Activated T-helper 1 cell treated with anti-CD3 and anti-CD28 coated beads, Interleukin-2, amount 50 U/mL, for 16 hours (primary cell): ENCODE measurements at regions not wholly inside any gene's neighbourhood (a gene's known extent, or its start where the extent isn't known, plus 50 kb on each side); places are given as distances from the start of the nearest gene placed in this dataset.
"Not testable (repeated sequence)": the region's sequence is repeated elsewhere in the genome, so short reads cannot be mapped to it uniquely, and the experiment has no call there.

Experiments
- DNase-seq, 2 donors: peaks; one replicate each; pipeline ENCODE4 v3.0.0-alpha.2; 2020; ENCODE audit warnings: low read depth in 1 of 2, low spot score in 1 of 2

DNA sequence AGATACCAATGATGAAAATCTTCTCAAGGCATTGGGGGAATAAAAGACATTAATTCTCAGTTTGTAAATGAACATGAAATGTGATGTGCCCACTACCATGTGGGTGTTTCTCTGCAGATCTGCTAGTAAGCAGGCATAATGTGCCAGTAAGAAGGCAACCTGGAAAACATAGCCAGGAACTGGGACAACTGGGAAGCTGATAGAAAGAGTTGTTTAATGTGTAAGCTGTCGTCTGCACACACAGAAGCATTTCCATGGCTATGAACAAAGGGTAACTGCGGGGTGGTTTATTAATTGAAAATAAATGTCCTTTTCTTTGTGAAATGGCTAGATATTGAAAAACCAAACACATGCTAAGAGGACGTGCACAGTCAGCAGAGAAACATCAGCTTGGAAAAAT is 52.0 kb downstream of the ZC3H11B start:
- no peak for DNase-seq

DNA sequence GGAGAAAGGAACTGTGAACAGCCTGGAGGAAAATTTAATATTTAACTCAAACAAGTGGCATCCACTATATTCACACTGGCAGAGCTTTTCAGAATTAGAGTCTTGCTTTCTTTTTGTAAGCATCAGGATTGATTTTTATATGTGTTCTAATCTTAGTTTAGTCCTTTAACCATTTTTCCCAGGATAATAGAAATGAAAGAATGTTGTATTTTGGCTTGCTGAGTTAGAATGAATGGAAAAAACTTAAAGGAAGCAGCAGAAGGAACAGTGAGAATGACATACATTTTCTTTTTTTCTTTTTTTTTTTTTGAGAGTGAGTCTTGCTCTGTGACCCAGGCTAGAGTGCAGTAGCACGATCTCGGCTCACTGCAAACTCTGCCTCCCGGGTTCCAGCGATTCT is 53.0 kb downstream of the ZC3H11B start:
- no peak for DNase-seq

DNA sequence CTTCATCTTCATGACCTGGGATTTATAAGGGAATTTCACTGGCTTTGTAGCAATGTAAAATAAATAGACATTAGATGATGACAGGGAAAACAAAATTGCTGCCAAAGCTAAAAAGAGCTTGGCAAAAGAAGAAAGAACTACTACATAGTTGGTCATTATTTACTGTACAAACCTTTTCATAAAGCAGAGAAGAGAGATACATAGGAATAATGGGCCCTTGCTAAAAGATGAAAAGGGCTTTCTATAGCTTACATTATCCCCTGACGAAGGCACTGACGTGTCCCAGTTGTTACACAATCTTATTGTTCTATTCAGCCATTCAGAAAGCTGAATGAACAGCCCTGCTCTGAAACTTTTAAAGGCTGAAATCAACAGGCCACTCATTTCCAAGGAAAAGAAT is 57.1 kb downstream of the ZC3H11B start:
- no peak for DNase-seq

DNA sequence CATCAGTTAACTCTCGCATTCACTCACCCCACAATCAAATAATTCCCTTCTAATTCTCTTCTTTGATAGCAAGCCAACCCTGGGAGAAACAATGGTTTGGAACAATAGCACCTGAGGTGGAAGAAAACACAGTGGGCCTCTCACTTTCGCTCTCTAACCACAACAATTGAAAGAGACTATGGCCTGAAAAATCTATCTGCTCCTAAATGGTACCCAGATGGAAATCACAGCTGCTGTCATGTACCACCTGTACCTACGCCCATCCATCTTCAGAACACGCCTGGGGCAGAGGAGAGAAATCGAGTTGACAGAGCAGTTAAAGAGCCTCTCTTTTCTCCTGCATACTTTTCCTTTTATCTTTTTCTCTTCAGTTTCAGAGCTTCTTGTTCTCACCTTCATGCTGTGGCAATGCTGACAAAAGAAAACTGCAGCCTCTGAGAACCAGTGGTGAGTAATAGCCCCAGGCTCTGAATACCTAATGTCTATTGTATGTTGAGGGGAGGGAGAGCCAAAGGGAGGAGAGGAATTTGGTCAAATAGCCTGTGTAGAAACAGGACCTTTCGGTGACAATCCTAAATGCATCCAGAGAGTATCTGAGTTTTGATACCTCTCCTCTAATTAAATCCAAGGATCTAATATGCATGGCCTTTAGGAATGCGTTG is 57.7 kb downstream of the ZC3H11B start:
- no peak for DNase-seq

DNA sequence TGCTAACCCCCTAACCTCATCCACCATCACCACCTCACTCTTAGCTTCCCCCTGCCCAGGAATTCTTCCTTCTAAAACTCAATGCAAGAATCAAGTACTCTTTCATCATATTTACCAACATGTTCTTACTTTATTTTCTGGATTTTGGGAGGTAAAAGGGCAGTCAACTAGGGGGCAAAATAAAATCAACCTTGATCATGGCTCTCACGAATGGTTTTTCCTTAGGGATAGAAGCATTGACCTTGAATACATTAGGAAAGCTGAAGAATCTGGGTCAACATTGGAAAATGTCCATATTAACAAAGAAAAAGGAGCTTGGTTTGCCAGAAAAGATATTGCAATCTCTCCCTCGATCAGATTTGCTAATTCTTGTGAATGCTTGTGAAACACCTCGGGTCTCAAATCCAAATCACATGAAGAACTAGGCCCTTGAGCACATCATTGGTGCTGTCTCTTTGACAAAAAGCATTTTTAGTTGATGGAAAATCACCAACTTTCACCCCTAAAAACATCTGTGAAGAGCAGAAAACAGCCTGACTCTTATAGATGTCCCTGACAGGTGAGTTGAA is 58.9 kb downstream of the ZC3H11B start:
- DNase-seq, result no peak

DNA sequence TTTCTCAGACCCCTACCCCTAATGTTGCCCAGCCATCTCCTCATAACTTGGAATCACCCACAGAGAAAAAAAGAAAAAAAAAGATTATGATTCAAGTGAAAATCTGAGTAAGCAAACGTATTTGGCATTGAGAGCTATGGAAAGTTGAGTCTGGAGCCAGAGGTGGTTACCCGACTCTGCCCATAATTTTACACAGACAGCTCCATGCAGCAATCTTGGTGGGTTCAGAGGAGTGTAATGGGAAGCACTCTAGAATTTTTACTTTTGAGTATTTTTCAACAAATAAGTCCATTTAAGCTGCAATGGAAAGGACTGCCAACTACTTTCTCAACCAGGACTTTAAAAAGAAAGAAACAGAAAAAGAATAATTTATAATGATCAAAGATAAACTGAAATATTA is 62.7 kb downstream of the ZC3H11B start:
- no peak for DNase-seq

DNA sequence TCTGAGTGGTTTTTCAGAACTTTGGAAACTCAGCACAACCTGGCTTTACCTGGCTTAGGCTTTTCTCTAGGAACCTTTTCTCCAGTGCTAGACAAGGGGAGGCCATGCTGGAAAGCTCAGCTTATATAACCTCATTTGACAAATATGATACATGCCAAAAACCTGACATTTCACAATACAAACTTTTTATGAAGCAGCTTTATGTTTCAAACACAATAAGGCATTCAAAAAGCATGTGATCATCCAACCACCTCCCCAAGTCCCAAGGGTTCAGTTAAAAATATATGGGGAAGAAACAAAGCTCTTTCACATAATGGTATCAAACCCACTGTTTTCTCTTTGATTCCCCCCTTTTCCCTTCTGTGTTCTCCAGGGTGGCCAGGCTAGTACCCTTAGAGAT is 63.7 kb downstream of the ZC3H11B start:
- DNase-seq, result no peak

DNA sequence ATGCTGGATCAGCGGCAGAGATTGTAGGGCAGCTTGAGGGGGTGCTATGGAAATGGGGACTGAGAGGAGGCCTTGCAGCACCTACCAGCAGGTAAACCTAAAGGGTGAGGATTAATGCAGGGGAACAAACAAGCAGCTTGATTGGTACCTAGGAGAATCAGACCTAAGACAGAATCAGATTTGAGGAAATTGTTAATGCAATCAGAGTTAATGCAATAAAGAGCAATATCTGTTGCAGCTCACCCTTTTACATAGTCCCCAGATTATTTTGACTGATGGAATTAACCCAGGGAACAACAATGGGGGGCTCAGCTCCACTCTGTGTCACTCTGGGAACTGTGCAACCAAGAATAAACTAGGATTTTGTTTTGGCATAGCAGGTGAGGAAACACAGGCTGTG is 64.5 kb downstream of the ZC3H11B start:
- no peak for DNase-seq

DNA sequence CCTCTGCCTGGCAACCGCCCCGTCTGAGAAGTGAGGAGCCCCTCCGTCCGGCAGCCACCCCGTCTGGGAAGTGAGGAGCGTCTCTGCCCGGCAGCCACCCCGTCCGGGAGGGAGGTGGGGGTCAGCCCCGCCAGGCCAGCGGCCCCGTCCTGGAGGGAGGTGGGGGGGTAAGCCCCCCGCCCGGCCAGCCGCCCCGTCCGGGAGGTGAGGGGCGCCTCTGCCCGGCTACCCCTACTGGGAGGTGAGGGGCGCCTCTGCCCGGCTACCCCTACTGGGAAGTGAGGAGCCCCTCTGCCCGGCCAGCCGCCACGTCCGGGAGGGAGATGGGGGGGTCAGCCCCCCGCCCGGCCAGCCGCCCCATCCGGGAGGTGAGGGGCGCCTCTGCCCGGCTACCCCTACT is 67.1 kb downstream of the ZC3H11B start:
- not testable (repeated sequence) for DNase-seq

DNA sequence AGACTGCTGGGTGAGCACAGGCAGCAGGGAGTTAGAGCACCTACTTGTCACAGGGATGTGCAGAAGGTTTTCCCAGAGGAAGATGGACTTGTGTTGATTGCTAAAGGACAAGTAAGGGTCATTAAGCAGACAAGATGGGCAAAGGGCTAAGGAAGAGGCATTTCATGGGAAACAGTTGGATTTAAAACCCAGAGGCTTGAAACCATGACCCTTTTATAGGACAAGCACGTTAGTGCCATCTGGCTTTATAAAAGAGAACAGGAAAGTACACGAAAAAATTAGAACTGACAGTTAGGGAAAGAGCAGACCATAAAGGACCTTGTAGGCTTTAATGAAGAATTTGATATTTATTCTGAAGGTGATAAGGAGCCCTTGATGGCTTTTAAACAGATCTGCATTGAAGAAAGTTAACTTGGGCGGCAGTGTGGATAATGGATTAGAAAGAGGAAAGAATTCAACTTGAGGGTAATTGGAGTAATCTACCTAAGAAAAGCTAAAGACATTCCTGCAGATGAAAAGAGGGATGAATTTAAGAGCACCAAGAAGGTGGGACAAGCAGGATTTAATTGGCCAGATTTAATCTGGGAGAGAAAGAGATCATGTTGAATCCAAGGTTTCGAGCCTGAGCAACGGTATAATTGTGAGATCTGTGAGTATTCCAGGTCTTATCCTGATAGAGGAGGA is 68.6 kb downstream of the ZC3H11B start:
- DNase-seq, result no peak

DNA sequence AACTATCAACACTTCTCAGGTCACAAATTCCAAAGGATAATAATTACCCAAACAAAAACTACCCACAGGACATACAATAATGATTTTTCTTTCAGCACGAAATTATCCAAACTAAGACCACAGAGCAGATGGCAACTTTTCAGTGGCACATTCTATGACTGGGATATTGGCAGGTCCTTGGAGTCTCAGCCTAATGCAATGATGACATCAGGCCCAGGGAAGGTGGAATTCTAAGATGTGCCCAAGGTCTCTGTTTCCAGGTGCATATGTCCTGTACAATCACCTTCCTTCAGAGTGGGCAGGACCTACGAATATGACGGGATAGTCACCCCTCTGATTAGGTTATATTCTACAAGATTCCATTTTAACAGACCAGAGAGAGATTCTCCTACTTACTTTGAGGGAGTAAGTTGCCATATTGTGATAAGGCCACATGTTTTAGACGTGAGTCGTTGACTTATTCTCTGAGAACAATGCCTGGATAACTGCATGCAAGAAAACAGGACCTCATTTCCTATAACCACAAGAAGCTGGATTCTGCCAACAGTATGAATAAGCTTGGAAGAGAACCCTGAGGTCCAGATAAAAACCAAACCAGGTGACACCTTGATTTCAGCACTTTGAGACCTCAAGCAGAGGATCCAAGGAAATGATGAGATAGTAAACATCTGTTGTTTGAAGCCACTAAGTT is 69.9 kb downstream of the ZC3H11B start:
- no peak for DNase-seq

DNA sequence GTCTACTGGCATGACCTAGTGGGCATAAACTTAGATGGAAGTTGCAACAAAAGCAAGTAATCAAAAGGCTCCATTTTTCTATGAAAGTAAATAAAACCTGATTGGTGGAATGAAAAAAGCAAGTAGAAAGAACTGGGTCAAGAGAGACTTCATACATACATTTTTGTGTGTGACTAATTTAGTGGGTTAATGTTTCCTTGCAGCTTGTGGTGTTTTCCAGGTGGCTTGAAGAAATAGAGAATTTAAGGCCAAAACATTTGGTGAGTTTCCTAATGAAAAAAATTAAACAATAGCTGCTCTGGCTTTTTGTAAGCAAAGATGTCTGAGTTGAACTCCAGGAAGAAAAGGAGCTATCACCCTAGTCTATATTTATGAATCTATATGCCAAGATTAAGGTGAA is 71.0 kb downstream of the ZC3H11B start:
- DNase-seq, result no peak

DNA sequence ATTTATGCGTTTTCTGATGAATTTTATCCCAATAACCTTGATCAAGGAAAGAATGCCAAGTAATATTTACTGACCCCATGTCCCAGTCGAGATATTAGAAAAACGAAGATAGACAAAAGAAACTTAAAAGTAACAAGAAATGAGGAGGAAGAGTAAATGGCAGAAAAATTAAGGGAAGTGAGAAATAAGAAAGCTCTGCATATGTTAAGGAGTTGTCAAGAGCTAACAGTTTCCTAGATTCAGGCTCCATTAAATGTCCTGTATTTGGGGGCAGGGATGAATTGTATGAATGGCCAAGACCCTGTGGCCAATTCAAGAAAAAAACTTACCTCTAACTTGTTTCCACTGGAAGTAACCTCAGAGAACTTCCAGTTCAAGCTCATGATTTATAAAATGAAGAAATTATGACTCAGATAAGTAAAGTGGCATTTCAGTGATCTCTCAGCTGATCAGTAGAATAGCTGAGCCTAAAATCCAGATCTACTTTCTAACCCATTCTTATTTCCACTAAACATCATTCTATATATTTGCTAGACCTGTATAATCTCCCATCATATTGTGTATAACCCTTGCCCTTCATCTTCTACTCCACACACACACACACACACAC is 73.2 kb downstream of the ZC3H11B start:
- DNase-seq, result no peak

DNA sequence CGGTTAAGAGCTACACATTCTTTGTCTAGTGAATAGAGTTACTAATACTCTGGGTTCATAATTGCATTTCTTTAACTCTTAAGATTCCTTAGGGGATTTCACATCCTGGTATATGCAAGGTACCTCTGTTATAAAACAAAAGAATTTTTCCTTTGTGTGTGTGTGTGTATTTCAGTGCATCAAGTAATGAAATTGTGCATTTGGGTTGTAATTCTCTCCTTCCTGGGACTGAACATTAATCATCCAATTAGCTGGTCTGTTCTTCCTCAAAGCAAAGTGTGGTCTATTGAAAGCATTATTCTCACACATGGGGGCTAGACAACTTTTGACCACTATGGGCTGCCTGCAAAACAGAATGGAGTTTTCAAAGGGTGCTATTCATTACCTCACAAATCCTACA is 74.0 kb downstream of the ZC3H11B start:
- no peak for DNase-seq

DNA sequence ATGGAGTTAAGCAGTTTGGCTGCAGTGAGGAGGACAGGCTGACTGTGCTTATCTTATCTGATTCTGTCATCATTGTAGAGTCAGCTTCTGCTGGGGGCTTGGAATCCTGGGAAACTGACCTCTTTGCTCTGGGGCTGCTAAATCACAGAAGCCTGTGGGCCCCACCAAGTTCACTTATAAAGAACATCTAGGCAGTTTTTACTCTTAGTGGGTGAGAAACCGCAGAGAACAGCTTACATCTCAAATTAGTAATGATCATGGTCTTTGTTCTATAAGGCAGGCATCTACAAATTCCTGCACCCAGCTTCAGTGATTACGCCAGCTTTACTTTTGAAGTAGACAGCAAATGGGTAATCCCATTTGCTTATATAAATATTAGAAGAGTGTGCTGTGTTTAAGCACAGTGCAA is 75.7 kb downstream of the ZC3H11B start:
- DNase-seq, result no peak

DNA sequence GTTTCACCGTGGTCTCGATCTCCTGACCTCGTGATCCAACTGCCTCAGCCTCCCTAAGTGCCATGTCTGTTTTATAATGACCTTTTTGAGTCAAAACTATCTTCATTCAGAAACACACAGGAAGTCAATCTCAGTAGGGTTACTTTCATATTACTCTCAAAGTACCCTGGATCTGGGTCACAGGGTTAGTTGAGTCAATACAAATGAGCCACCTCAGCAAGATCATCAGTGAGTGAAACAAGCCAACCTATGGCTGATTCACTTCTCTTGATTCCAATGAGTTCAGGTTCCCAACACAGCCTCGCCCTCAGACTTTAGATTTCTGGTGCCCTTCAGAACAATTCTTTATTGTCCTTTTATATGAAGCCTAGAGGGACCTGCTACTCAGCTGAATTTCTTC is 76.9 kb downstream of the ZC3H11B start:
- DNase-seq, result no peak

DNA sequence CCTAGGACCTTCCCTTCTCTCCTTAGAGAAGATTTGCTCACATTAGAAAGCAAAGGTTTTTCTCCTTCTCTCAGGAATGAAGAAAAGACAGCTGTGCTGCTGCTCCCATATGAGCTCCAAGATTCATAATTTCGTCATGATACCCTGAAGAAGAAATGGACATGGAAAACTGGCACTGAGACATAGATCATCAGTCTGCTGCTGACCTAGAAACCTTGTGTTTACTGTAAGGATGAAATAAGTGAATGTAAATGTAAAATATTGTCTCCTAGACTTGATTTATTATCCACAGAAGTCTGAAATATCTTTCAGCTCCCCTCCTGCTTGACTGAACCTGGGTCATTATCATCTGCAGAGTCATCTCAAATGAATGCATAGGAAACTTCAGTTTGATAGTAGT is 77.9 kb downstream of the ZC3H11B start:
- no peak for DNase-seq

DNA sequence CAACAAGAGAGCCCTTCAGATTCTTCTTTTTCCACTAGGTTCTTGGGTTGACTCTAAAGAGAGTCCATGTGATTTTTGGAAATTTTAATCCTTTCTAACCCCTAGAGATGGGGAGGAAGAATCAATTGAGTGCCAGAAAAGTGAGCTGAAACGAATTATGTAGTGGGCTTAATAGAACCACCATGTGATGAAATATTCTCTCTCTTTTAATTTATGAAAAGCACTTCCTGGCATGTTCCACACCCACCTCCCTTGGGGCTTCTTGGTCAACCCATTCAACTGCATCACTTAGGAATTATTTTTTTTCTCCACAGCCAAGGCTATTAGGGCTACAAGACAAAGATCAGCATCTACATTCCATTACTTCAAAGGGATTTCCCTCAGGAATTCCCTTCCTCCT is 79.6 kb downstream of the ZC3H11B start:
- no peak for DNase-seq

DNA sequence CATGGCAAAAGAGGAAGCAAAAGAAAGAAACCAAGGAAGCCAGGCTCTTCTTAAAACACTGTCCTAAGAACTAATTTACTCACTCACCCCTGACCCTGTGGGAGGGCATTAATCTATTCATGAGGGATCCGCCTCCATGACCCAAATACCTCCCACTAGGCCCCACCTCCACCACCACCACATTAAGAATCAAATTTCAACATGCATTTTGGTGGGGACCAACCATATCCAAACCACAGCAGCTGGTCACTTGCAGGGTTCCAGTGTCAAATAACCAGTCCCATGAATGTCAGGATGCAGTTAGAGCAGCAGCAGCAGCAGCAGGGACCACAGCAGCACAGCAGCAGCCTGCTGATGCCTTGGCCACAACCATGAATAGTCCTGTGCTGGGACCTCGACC is 83.8 kb downstream of the ZC3H11B start:
- no peak for DNase-seq

DNA sequence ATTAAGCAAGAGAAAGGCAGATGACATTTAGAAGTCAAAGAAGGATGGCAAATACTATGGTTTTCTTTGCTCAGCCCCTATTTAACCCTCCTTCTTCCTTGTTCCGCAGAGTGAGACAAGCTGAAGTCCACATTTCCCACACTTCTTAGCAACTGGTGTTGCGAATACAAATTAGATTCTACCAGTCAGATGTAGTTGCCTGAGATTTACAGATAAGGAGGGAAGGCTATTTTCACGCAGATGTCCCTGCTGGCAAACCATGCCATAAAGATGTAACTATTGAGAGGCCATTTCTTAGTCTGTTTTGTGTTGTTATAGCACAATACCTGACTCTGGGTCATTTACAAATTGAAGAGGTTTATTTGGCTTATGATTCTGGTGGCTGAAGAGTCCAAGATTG is 84.3 kb downstream of the ZC3H11B start:
- DNase-seq, result no peak

DNA sequence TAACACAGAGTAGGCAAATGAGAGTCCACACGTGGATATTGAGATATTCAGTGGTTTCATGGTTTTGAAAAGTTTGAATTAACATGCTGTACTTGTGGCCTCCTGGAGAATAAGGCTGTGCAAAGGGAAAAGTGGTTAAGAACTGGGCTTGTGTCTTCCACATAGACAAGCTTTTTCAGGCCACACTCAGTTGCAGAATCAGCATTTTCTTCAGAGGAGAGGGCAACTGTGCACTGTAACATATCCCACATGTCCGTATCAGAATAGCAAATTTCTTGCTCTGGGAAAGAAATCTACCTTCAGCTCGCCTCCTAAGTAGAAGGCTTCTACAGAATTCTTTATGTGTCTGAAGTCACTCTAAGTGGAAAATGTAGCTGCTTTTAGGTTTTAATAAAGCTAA is 84.9 kb downstream of the ZC3H11B start:
- no peak for DNase-seq

DNA sequence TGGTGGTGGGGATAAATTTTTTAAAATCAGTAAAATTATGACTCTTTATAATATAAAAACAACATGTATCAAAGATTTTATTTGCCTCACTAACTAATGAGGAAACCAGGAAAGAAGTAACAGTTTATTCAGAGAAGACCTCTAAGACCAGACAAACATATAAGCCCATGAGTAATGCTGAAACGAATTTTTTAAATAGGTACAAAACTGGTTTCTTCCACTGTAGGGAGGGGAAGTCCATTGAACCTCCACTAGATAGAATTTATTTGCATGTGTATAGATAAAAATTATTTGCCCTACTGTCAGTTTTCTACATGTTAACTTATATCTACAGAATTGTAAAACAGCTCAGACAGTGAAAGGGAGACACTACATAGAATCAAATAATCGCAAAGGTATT is 86.8 kb downstream of the ZC3H11B start:
- DNase-seq, result no peak
